ENCODE measurements at regions not wholly inside any gene's neighbourhood (a gene's known extent, or its start where the extent isn't known, plus 50 kb on each side); places are given as distances from the start of the nearest gene placed in this dataset.
A peak's percentile ranks its signal among the peaks of the same experiment; 100 is the strongest.

- Histone ChIP-seq H3K36me3 (no peaks in the 10 kb centered on the region), H3K4me1 (no peaks in the 10 kb centered on the region), H3K9me3 (no peaks in the 10 kb centered on the region), H3K27me3 (no peaks in the 10 kb centered on the region), H3K4me3 (no peak overlapping the region), H3K27ac (no peak overlapping the region)
- whole genome bisulfite sequencing (ENCODE audit: insufficient coverage, low coverage, low lambda C conversion rate, missing lambda C conversion rate) = 52% methylated on average over 6 of the region's 6 CpGs
- TF ChIP-seq CTCF (IDR thresholded peaks at IDR 0.05) = no peak
- no peak for TF ChIP-seq POLR2A (IDR thresholded peaks at IDR 0.05)
- DNase-seq (no peak), ATAC-seq (no peak)
- intact Hi-C loops (cut with DNase I) = no loop called here
Observed at GRCh38 chr2:33877348-33878016, 278.4 kb upstream of the FAM98A start.

GRCh38 chr2:33873076-33873605 lies 274.0 kb upstream of the FAM98A start:
- DNase-seq (no peak), ATAC-seq (no peak)
- TF ChIP-seq CTCF (IDR thresholded peaks at IDR 0.05) (no peak), POLR2A (IDR thresholded peaks at IDR 0.05) (no peak)
- H3K27ac ChIP-seq = no peak overlapping the region
- intact Hi-C loops (cut with DNase I) = no loop called here
- 38% methylated on average over 1 of the region's 1 CpG for WGBS (ENCODE audit: insufficient coverage, low coverage, low lambda C conversion rate, missing lambda C conversion rate)
- no peaks in the 10 kb centered on the region for H3K4me1 ChIP-seq
- H3K9me3 ChIP-seq = no peaks in the 10 kb centered on the region
- H3K36me3 ChIP-seq = no peaks in the 10 kb centered on the region
- no peak overlapping the region for H3K4me3 ChIP-seq
- no peaks in the 10 kb centered on the region for H3K27me3 ChIP-seq

GRCh38 chr2:33859811-33860461 lies 260.8 kb upstream of the FAM98A start:
- Histone ChIP-seq H3K4me3 (no peak overlapping the region), H3K4me1 (no peaks in the 10 kb centered on the region), H3K27me3 (no peaks in the 10 kb centered on the region), H3K36me3 (no peaks in the 10 kb centered on the region), H3K9me3 (no peaks in the 10 kb centered on the region), H3K27ac (no peak overlapping the region)
- DNase-seq = no peak
- 29% methylated on average over 11 of the region's 11 CpGs for WGBS (ENCODE audit: insufficient coverage, low coverage, low lambda C conversion rate, missing lambda C conversion rate)
- ATAC-seq = peak; percentile 56 to 77 (median 63)
- intact Hi-C loops (cut with DNase I) = no loop called here
- TF ChIP-seq CTCF (IDR thresholded peaks at IDR 0.05) = no peak

GRCh38 chr2:33859176-33859575 lies 260.1 kb upstream of the FAM98A start:
- ATAC-seq = peak in 1 of 4 donors; percentile 33
- intact Hi-C loops (cut with DNase I) = no loop called here
- Histone ChIP-seq H3K27me3 (no peaks in the 10 kb centered on the region), H3K9me3 (no peaks in the 10 kb centered on the region), H3K27ac (no peak overlapping the region), H3K4me3 (no peak overlapping the region), H3K4me1 (no peaks in the 10 kb centered on the region), H3K36me3 (no peaks in the 10 kb centered on the region)
- no peak for DNase-seq
- 24% methylated on average over 5 of the region's 6 CpGs for WGBS (ENCODE audit: insufficient coverage, low coverage, low lambda C conversion rate, missing lambda C conversion rate)
- TF ChIP-seq POLR2A (IDR thresholded peaks at IDR 0.05) (no peak), CTCF (IDR thresholded peaks at IDR 0.05) (no peak)

All from right lobe of liver (tissue), 6 donors.